GM19035 (cell line): ENCODE measurements at regions not wholly inside any gene's neighbourhood (a gene's known extent, or its start where the extent isn't known, plus 50 kb on each side); places are given as distances from the start of the nearest gene placed in this dataset.

Source experiments
- ATAC-seq: cut with Tn5 transposase; IDR thresholded peaks from one replicate; pipeline ENCODE4 v1.9.1; 2021; ENCODE audit not compliant: unreplicated experiment

- no peak for ATAC-seq
These were observed 514.6 kb downstream of the MED13L start for GRCh38 chr12:115762936-115763335.

- ATAC-seq, result no peak
These were observed 515.7 kb downstream of the MED13L start for GRCh38 chr12:115761784-115762183.

- no peak for ATAC-seq
These were observed 517.3 kb downstream of the MED13L start for GRCh38 chr12:115760231-115760630.

- no peak for ATAC-seq
These were observed 518.4 kb downstream of the MED13L start for GRCh38 chr12:115758877-115759620.

- no peak for ATAC-seq
These were observed 519.3 kb downstream of the MED13L start for GRCh38 chr12:115758183-115758582.

GRCh38 chr12:115756804-115757203, 520.7 kb downstream of the MED13L start:
- ATAC-seq, result no peak

- ATAC-seq, result no peak
These were observed 521.2 kb downstream of the MED13L start for GRCh38 chr12:115756271-115756670.

GRCh38 chr12:115755725-115756085, 521.8 kb downstream of the MED13L start:
- ATAC-seq, result no peak

GRCh38 chr12:115755061-115755724, 522.3 kb downstream of the MED13L start:
- ATAC-seq, result no peak

- no peak for ATAC-seq
These were observed 524.4 kb downstream of the MED13L start for GRCh38 chr12:115752913-115753726.

GRCh38 chr12:115752156-115752555, 525.3 kb downstream of the MED13L start:
- ATAC-seq, result no peak

- ATAC-seq, result no peak
These were observed 527.2 kb downstream of the MED13L start for GRCh38 chr12:115750340-115750739.

GRCh38 chr12:115749071-115749841, 528.2 kb downstream of the MED13L start:
- ATAC-seq, result no peak

GRCh38 chr12:115740586-115741155, 536.8 kb downstream of the MED13L start:
- no peak for ATAC-seq

- no peak for ATAC-seq
These were observed 539.6 kb downstream of the MED13L start for GRCh38 chr12:115737895-115738294.

- ATAC-seq, result no peak
These were observed 541.1 kb downstream of the MED13L start for GRCh38 chr12:115736360-115736759.

- no peak for ATAC-seq
These were observed 546.4 kb downstream of the MED13L start for GRCh38 chr12:115730975-115731541.

- ATAC-seq, result no peak
These were observed 550.8 kb downstream of the MED13L start for GRCh38 chr12:115726691-115727090.

- ATAC-seq, result no peak
These were observed 555.3 kb downstream of the MED13L start for GRCh38 chr12:115722181-115722580.

GRCh38 chr12:115716551-115716950, 560.9 kb downstream of the MED13L start:
- no peak for ATAC-seq
